SK-N-MC (cell line): ENCODE measurements at regions not wholly inside any gene's neighbourhood (a gene's known extent, or its start where the extent isn't known, plus 50 kb on each side); places are given as distances from the start of the nearest gene placed in this dataset.

ENCODE experiments used
- EZH2 ChIP-seq: fragments of 200-600 bp; sonication (generic); IDR thresholded peaks from one replicate; pipeline ENCODE4 v1.6.1; 2017; ENCODE audit warnings: antibody characterized with exemption
- FOXP2 ChIP-seq: optimal IDR thresholded peaks from 2 replicates; pipeline ENCODE3; 2011; ENCODE audit warnings: mild to moderate bottlenecking, moderate library complexity; ENCODE audit not compliant: insufficient read depth; ENCODE audit errors: extremely low read length, control extremely low read depth
- POLR2AphosphoS5 ChIP-seq: IDR thresholded peaks from 2 replicates; pipeline ENCODE4 v1.6.1; 2012; ENCODE audit warnings: mild to moderate bottlenecking, low read depth, low read length, borderline replicate concordance

GRCh38 chr13:30033681-30034457 lies 183.5 kb upstream of the UBL3 start:
- TF ChIP-seq POLR2AphosphoS5 (no peak), EZH2 (no peak), FOXP2 (no peak)
